ENCODE measurements at regions not wholly inside any gene's neighbourhood (a gene's known extent, or its start where the extent isn't known, plus 50 kb on each side); places are given as distances from the start of the nearest gene placed in this dataset.

- no peak for TF ChIP-seq CTCF (IDR thresholded peaks at IDR 0.05)
- TF ChIP-seq, protein P1, sequence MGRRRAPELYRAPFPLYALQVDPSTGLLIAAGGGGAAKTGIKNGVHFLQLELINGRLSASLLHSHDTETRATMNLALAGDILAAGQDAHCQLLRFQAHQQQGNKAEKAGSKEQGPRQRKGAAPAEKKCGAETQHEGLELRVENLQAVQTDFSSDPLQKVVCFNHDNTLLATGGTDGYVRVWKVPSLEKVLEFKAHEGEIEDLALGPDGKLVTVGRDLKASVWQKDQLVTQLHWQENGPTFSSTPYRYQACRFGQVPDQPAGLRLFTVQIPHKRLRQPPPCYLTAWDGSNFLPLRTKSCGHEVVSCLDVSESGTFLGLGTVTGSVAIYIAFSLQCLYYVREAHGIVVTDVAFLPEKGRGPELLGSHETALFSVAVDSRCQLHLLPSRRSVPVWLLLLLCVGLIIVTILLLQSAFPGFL (CRISPR knock-in tag; IDR thresholded peaks at IDR 0.05; ENCODE audit: borderline replicate concordance) = no peak
- no peak for TF ChIP-seq ETV6 (CRISPR knock-in tag; IDR thresholded peaks at IDR 0.05)
- no peak for TF ChIP-seq NR1H2 (CRISPR knock-in tag; IDR thresholded peaks at IDR 0.05)
Measured at GRCh38 chrX:155715141-155715540, 102.4 kb upstream of the TMLHE start.

Measured in WTC11 (cell line).